SJCRH30 (cell line): ENCODE measurements at regions not wholly inside any gene's neighbourhood (a gene's known extent, or its start where the extent isn't known, plus 50 kb on each side); places are given as distances from the start of the nearest gene placed in this dataset.

Experiments used
- DNase-seq, 2 experiments: peaks; one replicate each; pipeline ENCODE4 v3.0.0-alpha.2; 2015 to 2020
- H3K27ac ChIP-seq: fragments of 250-450 bp; sonication (Bioruptor Pico); 2 replicates; pipeline ENCODE4 v1.5.1; 2020; ENCODE audit warnings: mild to moderate bottlenecking, moderate library complexity
- H3K27me3 ChIP-seq: fragments of 250-450 bp; sonication (Bioruptor Pico); 2 replicates; pipeline ENCODE4 v1.5.1; 2020; ENCODE audit warnings: mild to moderate bottlenecking, moderate library complexity
- H3K36me3 ChIP-seq: fragments of 250-450 bp; sonication (Bioruptor Pico); 2 replicates; pipeline ENCODE4 v1.5.1; 2020; ENCODE audit warnings: mild to moderate bottlenecking, moderate library complexity
- H3K4me1 ChIP-seq: fragments of 250-450 bp; sonication (Bioruptor Pico); 2 replicates; pipeline ENCODE4 v1.5.1; 2020; ENCODE audit warnings: mild to moderate bottlenecking, moderate library complexity
- H3K4me3 ChIP-seq: fragments of 250-450 bp; sonication (Bioruptor Pico); 2 replicates; pipeline ENCODE4 v1.5.1; 2020; ENCODE audit warnings: mild to moderate bottlenecking, moderate library complexity
- H3K9me3 ChIP-seq: fragments of 250-450 bp; sonication (Bioruptor Pico); replicated peaks from 2 replicates; pipeline ENCODE4 v1.5.1; 2020; ENCODE audit warnings: mild to moderate bottlenecking, moderate library complexity

- no peaks in the 10 kb centered on the region for H3K9me3 ChIP-seq
- no peaks in the 10 kb centered on the region for H3K36me3 ChIP-seq
- H3K27ac ChIP-seq: no peak overlapping the region
- no peak overlapping the region for H3K4me3 ChIP-seq
- no peaks in the 10 kb centered on the region for H3K27me3 ChIP-seq
- no peak for DNase-seq
- no peaks in the 10 kb centered on the region for H3K4me1 ChIP-seq
Observed at GRCh38 chrX:20954014-20954413, 420.2 kb upstream of the CNKSR2 start.

- Histone ChIP-seq H3K27ac (no peak overlapping the region), H3K27me3 (no peaks in the 10 kb centered on the region), H3K36me3 (no peaks in the 10 kb centered on the region), H3K9me3 (no peaks in the 10 kb centered on the region), H3K4me3 (no peak overlapping the region), H3K4me1 (no peaks in the 10 kb centered on the region)
- no peak for DNase-seq
Observed at GRCh38 chrX:20952180-20952579, 422.0 kb upstream of the CNKSR2 start.

GRCh38 chrX:20951016-20951810, 423.0 kb upstream of the CNKSR2 start:
- DNase-seq: no peak
- Histone ChIP-seq H3K4me1 (no peaks in the 10 kb centered on the region), H3K36me3 (no peaks in the 10 kb centered on the region), H3K27ac (no peak overlapping the region), H3K27me3 (no peaks in the 10 kb centered on the region), H3K9me3 (no peaks in the 10 kb centered on the region), H3K4me3 (no peak overlapping the region)

GRCh38 chrX:20947411-20947912, 426.8 kb upstream of the CNKSR2 start:
- Histone ChIP-seq H3K27ac (no peak overlapping the region), H3K9me3 (no peaks in the 10 kb centered on the region), H3K27me3 (no peaks in the 10 kb centered on the region), H3K4me1 (no peaks in the 10 kb centered on the region), H3K4me3 (no peak overlapping the region), H3K36me3 (no peaks in the 10 kb centered on the region)
- DNase-seq: no peak

- no peak overlapping the region for H3K27ac ChIP-seq
- no peaks in the 10 kb centered on the region for H3K4me1 ChIP-seq
- no peaks in the 10 kb centered on the region for H3K9me3 ChIP-seq
- H3K36me3 ChIP-seq: no peaks in the 10 kb centered on the region
- H3K4me3 ChIP-seq: no peak overlapping the region
- H3K27me3 ChIP-seq: no peaks in the 10 kb centered on the region
- peak; percentile 40 to 67 for DNase-seq
Observed at GRCh38 chrX:20913760-20914159, 460.5 kb upstream of the CNKSR2 start.

- no peak overlapping the region for H3K27ac ChIP-seq
- H3K4me1 ChIP-seq: no peaks in the 10 kb centered on the region
- DNase-seq: no peak
- H3K36me3 ChIP-seq: no peaks in the 10 kb centered on the region
- no peaks in the 10 kb centered on the region for H3K27me3 ChIP-seq
- no peaks in the 10 kb centered on the region for H3K9me3 ChIP-seq
- H3K4me3 ChIP-seq: no peak overlapping the region
Observed at GRCh38 chrX:20906571-20906970, 467.6 kb upstream of the CNKSR2 start.

GRCh38 chrX:20884565-20884964, 489.7 kb upstream of the CNKSR2 start:
- no peaks in the 10 kb centered on the region for H3K9me3 ChIP-seq
- no peak overlapping the region for H3K4me3 ChIP-seq
- no peaks in the 10 kb centered on the region for H3K36me3 ChIP-seq
- H3K27ac ChIP-seq: no peak overlapping the region
- H3K4me1 ChIP-seq: no peaks in the 10 kb centered on the region
- H3K27me3 ChIP-seq: no peaks in the 10 kb centered on the region
- no peak for DNase-seq

GRCh38 chrX:20863649-20864048, 510.6 kb upstream of the CNKSR2 start:
- Histone ChIP-seq H3K27ac (no peak overlapping the region), H3K4me1 (no peaks in the 10 kb centered on the region), H3K4me3 (no peak overlapping the region), H3K9me3 (no peaks in the 10 kb centered on the region), H3K36me3 (no peaks in the 10 kb centered on the region), H3K27me3 (no peaks in the 10 kb centered on the region)
- no peak for DNase-seq

- no peaks in the 10 kb centered on the region for H3K9me3 ChIP-seq
- H3K4me1 ChIP-seq: no peaks in the 10 kb centered on the region
- no peak for DNase-seq
- H3K27me3 ChIP-seq: no peaks in the 10 kb centered on the region
- H3K4me3 ChIP-seq: no peak overlapping the region
- H3K36me3 ChIP-seq: no peaks in the 10 kb centered on the region
- H3K27ac ChIP-seq: no peak overlapping the region
Observed at GRCh38 chrX:20861113-20861512, 513.1 kb upstream of the CNKSR2 start.

- Histone ChIP-seq H3K9me3 (no peaks in the 10 kb centered on the region), H3K27ac (no peak overlapping the region), H3K4me1 (no peaks in the 10 kb centered on the region), H3K27me3 (no peaks in the 10 kb centered on the region), H3K36me3 (no peaks in the 10 kb centered on the region), H3K4me3 (no peak overlapping the region)
- DNase-seq: no peak
Observed at GRCh38 chrX:20857746-20858145, 516.5 kb upstream of the CNKSR2 start.

- Histone ChIP-seq H3K9me3 (no peaks in the 10 kb centered on the region), H3K36me3 (no peaks in the 10 kb centered on the region), H3K4me1 (no peaks in the 10 kb centered on the region), H3K27ac (no peak overlapping the region), H3K4me3 (no peak overlapping the region), H3K27me3 (no peaks in the 10 kb centered on the region)
- DNase-seq: no peak
Observed at GRCh38 chrX:20838477-20838876, 535.7 kb upstream of the CNKSR2 start.

- Histone ChIP-seq H3K9me3 (no peaks in the 10 kb centered on the region), H3K4me1 (no peaks in the 10 kb centered on the region), H3K27me3 (no peaks in the 10 kb centered on the region), H3K36me3 (no peaks in the 10 kb centered on the region), H3K4me3 (no peak overlapping the region), H3K27ac (no peak overlapping the region)
- no peak for DNase-seq
Observed at GRCh38 chrX:20829665-20830491, 544.3 kb upstream of the CNKSR2 start.

- Histone ChIP-seq H3K36me3 (no peaks in the 10 kb centered on the region), H3K4me3 (no peak overlapping the region), H3K9me3 (no peaks in the 10 kb centered on the region), H3K4me1 (no peaks in the 10 kb centered on the region), H3K27me3 (no peaks in the 10 kb centered on the region), H3K27ac (no peak overlapping the region)
- no peak for DNase-seq
Observed at GRCh38 chrX:20825984-20826383, 548.2 kb upstream of the CNKSR2 start.

GRCh38 chrX:20803971-20804370, 537.3 kb upstream of the RPS6KA3 start:
- Histone ChIP-seq H3K9me3 (no peaks in the 10 kb centered on the region), H3K27ac (no peak overlapping the region), H3K4me3 (no peak overlapping the region), H3K4me1 (no peaks in the 10 kb centered on the region), H3K27me3 (no peaks in the 10 kb centered on the region), H3K36me3 (no peaks in the 10 kb centered on the region)
- DNase-seq: no peak

- DNase-seq: peak in 1 of 2 experiments; percentile 1
- Histone ChIP-seq H3K4me1 (no peaks in the 10 kb centered on the region), H3K27me3 (no peaks in the 10 kb centered on the region), H3K36me3 (no peaks in the 10 kb centered on the region), H3K4me3 (no peak overlapping the region), H3K27ac (no peak overlapping the region), H3K9me3 (no peaks in the 10 kb centered on the region)
Observed at GRCh38 chrX:20802036-20802435, 535.3 kb upstream of the RPS6KA3 start.
